Kidney (tissue), 13 donors: ENCODE measurements at regions not wholly inside any gene's neighbourhood (a gene's known extent, or its start where the extent isn't known, plus 50 kb on each side); places are given as distances from the start of the nearest gene placed in this dataset.
A peak's percentile ranks its signal among the peaks of the same experiment; 100 is the strongest.

ENCODE experiments used
- DNase-seq, 5 donors: peaks; one replicate each; pipeline ENCODE4 v3.0.0-alpha.2; 2013 to 2020
- FAIRE-seq: peaks from 2 replicates; lab custom pipeline; 2012; peaks lifted over from hg19 to GRCh38; lab: Jason Lieb, UNC
- H3K27ac ChIP-seq, 2 donors: one replicate each; pipeline ENCODE4 v1.7.0; 2013; ENCODE audit warnings: low read depth in 2 of 2, low read length in 2 of 2, inconsistent platforms in 1 of 2
- H3K27me3 ChIP-seq: one replicate; pipeline ENCODE4 v1.7.1; 2013; ENCODE audit warnings: low read length, inconsistent platforms; ENCODE audit not compliant: control insufficient read depth, insufficient read depth
- H3K36me3 ChIP-seq, 3 donors: one replicate each; pipeline versions ENCODE4 v1.7.0 to v1.7.1; 2013; ENCODE audit warnings: low read length in 3 of 3, control low read depth in 1 of 3, inconsistent platforms in 1 of 3; ENCODE audit not compliant: insufficient read depth in 3 of 3, control insufficient read depth in 2 of 3
- H3K4me1 ChIP-seq, 3 donors: one replicate each; pipeline versions ENCODE4 v1.7.0 to v1.7.1; 2013; ENCODE audit warnings: low read length in 3 of 3, inconsistent platforms in 1 of 3, low read depth in 1 of 3; ENCODE audit not compliant: control insufficient read depth in 2 of 3, insufficient read depth in 2 of 3
- H3K4me3 ChIP-seq, 3 donors: one replicate each; pipeline versions ENCODE4 v1.7.0 to v1.8.1; 2013; ENCODE audit warnings: low read length in 3 of 3, control low read depth in 1 of 3, inconsistent platforms in 1 of 3
- H3K9ac ChIP-seq, 3 donors: one replicate each; pipeline versions ENCODE4 v1.7.0 to v1.7.1; 2013; ENCODE audit warnings: low read length in 3 of 3, control low read depth in 1 of 3, inconsistent platforms in 1 of 3
- H3K9me3 ChIP-seq, 3 donors: one replicate each; pipeline versions ENCODE4 v1.7.0 to v1.7.1; 2013; ENCODE audit warnings: low read length in 3 of 3, control low read depth in 1 of 3, inconsistent platforms in 1 of 3; ENCODE audit not compliant: control insufficient read depth in 2 of 3, insufficient read depth in 1 of 3
- intact Hi-C: fragments of 100-400 bp; cut with DNase I; formaldehyde crosslinking; loops from one replicate; pipeline ENCODE4 v1.11.1; 2022
- TF ChIP-seq, protein P1 (sequence below): IDR thresholded peaks from 3 replicates; pipeline ENCODE4 v1.5.1; 2012; ENCODE audit warnings: mild to moderate bottlenecking, moderate library complexity, borderline replicate concordance; ENCODE audit not compliant: insufficient read depth; ENCODE audit errors: extremely low read depth
- donor health status: control.
- donor health status: control.
- donor health status: control.
- donor health status: control.
- donor health status: control.
- donor health status: DM: yes; HTN: yes; CAD: no.
- donor health status: Normal renal cell carcinoma (clear cell type).

DNA sequence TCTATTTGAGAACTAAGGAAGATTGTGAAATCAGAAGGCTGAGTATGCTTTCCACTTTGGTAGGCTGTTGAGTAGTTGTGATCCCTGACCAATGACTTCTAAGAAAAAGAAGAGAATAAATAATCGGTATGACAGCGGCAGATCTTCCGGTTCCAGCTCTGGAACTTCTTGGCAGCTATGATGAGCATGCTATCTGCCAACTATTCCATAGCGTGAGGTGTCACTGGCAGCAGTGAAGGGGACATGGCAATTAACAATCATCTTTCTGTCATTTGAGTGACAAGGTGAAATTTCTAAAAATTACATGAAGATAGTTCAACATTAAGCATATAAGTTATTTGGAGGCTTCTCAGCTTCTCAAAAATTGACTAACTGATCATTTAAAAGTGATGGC is 140.1 kb upstream of the NETO1 start:
- Histone ChIP-seq H3K9me3 (no peaks in the 10 kb centered on the region), H3K9ac (no peak overlapping the region), H3K4me3 (no peak overlapping the region), H3K27me3 (no peaks in the 10 kb centered on the region), H3K4me1 (no peaks in the 10 kb centered on the region), H3K27ac (no peak overlapping the region), H3K36me3 (no peaks in the 10 kb centered on the region)
- TF ChIP-seq, protein P1, sequence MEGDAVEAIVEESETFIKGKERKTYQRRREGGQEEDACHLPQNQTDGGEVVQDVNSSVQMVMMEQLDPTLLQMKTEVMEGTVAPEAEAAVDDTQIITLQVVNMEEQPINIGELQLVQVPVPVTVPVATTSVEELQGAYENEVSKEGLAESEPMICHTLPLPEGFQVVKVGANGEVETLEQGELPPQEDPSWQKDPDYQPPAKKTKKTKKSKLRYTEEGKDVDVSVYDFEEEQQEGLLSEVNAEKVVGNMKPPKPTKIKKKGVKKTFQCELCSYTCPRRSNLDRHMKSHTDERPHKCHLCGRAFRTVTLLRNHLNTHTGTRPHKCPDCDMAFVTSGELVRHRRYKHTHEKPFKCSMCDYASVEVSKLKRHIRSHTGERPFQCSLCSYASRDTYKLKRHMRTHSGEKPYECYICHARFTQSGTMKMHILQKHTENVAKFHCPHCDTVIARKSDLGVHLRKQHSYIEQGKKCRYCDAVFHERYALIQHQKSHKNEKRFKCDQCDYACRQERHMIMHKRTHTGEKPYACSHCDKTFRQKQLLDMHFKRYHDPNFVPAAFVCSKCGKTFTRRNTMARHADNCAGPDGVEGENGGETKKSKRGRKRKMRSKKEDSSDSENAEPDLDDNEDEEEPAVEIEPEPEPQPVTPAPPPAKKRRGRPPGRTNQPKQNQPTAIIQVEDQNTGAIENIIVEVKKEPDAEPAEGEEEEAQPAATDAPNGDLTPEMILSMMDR = no peak
- no peak for DNase-seq
- FAIRE-seq = no peak
- intact Hi-C loops = no loop called here

DNA sequence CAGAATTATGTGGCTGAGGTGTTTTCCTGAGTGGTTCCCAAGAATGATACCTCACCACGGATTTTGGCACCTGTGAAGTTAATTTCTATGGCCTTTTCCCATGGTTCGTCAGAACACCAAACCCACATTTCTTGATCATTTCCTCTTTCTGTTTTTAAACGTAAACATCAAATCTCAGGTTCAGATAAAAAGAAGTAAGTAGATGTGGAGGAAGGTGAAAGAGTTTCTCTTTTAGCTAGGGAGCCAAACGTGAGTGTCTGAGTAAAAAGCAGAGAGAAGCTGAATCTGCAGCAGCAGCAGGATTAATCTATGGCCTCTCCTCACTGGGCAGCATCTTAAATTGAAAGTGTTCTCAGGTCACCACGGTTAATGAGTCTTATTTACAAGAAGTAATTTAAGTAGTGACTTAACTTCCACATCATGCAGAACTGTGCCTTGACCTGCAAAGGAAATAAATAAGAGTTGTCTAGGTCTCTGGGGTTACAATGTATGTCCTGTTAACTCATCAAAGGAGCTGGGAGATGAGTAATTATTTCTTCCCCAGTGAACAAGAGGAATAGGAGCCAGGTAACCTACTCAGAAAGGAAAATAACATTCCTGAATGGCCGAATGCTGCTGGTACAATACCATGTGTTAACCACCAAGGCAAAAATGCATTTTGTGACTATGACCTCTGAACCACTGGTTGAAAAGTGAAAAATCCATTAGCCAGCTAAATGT is 139.6 kb upstream of the NETO1 start:
- no peaks in the 10 kb centered on the region for H3K9me3 ChIP-seq
- no peak overlapping the region for H3K4me3 ChIP-seq
- intact Hi-C loops = no loop called here
- FAIRE-seq (no peak), DNase-seq (peak in 3 of 5 donors; percentile 13 to 80 (median 66))
- TF ChIP-seq, protein P1 = no peak
- no peaks in the 10 kb centered on the region for H3K27me3 ChIP-seq
- H3K27ac ChIP-seq = no peak overlapping the region
- no peak overlapping the region for H3K9ac ChIP-seq
- no peaks in the 10 kb centered on the region for H3K36me3 ChIP-seq
- H3K4me1 ChIP-seq = no peaks in the 10 kb centered on the region

DNA sequence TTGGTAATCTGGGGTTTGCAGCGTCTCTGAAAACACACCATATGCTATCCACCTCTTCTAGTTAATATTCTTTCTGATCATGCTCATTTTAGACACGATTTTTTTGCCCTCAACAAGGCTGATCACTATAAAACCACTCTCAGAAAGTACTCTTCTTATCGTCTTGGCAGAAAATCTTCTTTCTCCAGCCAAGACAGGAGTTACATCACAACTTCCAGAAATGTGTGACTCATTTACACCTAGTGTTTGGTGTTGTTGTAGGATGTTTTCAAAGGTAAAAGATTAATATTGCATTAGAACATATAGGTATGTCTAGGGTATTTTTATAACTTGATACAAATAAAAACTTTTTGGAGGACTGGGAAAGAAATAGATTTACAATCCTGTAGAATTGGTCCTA is 138.5 kb upstream of the NETO1 start:
- Histone ChIP-seq H3K36me3 (no peaks in the 10 kb centered on the region), H3K9ac (no peak overlapping the region), H3K27ac (no peak overlapping the region), H3K9me3 (no peaks in the 10 kb centered on the region), H3K4me3 (no peak overlapping the region), H3K27me3 (no peaks in the 10 kb centered on the region), H3K4me1 (no peaks in the 10 kb centered on the region)
- FAIRE-seq (no peak), DNase-seq (no peak)
- intact Hi-C loops = no loop called here
- TF ChIP-seq, protein P1 = no peak

DNA sequence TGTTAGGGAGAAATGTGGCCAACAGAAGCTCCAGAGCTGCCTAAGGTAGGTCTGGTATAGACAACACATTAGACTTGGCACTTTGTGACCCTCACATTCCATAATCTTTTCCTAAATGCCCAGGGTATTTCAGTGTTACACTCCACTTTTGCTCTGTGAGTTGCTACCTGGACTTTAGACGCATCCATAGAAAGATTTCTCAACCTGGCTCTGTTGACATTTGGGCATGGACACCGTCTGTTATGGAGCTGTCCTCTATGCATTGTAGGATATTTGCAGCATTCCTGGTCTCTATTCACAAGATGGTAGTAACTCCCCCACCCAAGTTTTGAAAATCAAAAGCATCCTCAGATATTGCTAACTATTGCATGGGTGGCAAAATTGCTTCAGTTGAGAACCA is 136.5 kb upstream of the NETO1 start:
- H3K9ac ChIP-seq = no peak overlapping the region
- no peaks in the 10 kb centered on the region for H3K9me3 ChIP-seq
- no peak for DNase-seq
- no peak for FAIRE-seq
- H3K27me3 ChIP-seq = no peaks in the 10 kb centered on the region
- no peak overlapping the region for H3K4me3 ChIP-seq
- no peaks in the 10 kb centered on the region for H3K4me1 ChIP-seq
- intact Hi-C loops = no loop called here
- TF ChIP-seq, protein P1 = no peak
- H3K36me3 ChIP-seq = no peaks in the 10 kb centered on the region
- no peak overlapping the region for H3K27ac ChIP-seq
